Endothelial cell of umbilical vein (primary cell): ENCODE measurements at regions not wholly inside any gene's neighbourhood (a gene's known extent, or its start where the extent isn't known, plus 50 kb on each side); places are given as distances from the start of the nearest gene placed in this dataset.

ENCODE experiments used
- CTCF ChIP-seq, 2 donors: IDR thresholded peaks; 1 replicate in 1 of 2; 2 replicates in 1 of 2; pipeline ENCODE4 v1.5.1; 2011; ENCODE audit warnings: low read length in 2 of 2, mild to moderate bottlenecking in 2 of 2, moderate library complexity in 2 of 2, control low read depth in 1 of 2, inconsistent platforms in 1 of 2, low read depth in 1 of 2; ENCODE audit not compliant: insufficient read depth in 1 of 2; ENCODE audit errors: extremely low read depth in 1 of 2
- JUN ChIP-seq: IDR thresholded peaks from 2 replicates; pipeline ENCODE4 v1.6.1; 2011; ENCODE audit warnings: borderline replicate concordance, low read depth; ENCODE audit not compliant: insufficient read length, insufficient read depth
- MYC ChIP-seq: IDR thresholded peaks from one replicate; pipeline ENCODE4 v1.6.1; 2011; ENCODE audit warnings: mild to moderate bottlenecking, low read depth, low read length
- POLR2A ChIP-seq: IDR thresholded peaks from 2 replicates; pipeline ENCODE4 v1.6.1; 2012; ENCODE audit warnings: low read depth, mild to moderate bottlenecking, control low read depth, low read length

- TF ChIP-seq CTCF (IDR thresholded peaks at IDR 0.05; ENCODE audit: extremely low read depth in 1 of 2, insufficient read depth in 1 of 2, low read depth in 1 of 2, low read length in 2 of 2): no peak
- TF ChIP-seq POLR2A: no peak
- no peak for TF ChIP-seq MYC
- no peak for TF ChIP-seq JUN
Measured at GRCh38 chr2:51960841-51961335, 929.0 kb upstream of the NRXN1 start.
